EH (cell line): ENCODE measurements at regions not wholly inside any gene's neighbourhood (a gene's known extent, or its start where the extent isn't known, plus 50 kb on each side); places are given as distances from the start of the nearest gene placed in this dataset.
"Not testable (repeated sequence)": the region's sequence is repeated elsewhere in the genome, so short reads cannot be mapped to it uniquely, and the experiment has no call there.

Source experiments
- DNase-seq: peaks from one replicate; pipeline ENCODE4 v3.0.0-alpha.2; 2015; ENCODE audit warnings: low read depth

GRCh38 chr2:195466427-195466826 is 190.6 kb upstream of the SLC39A10 start:
- no peak for DNase-seq

- DNase-seq: no peak
These were observed 196.0 kb upstream of the SLC39A10 start for GRCh38 chr2:195461010-195461409.

GRCh38 chr2:195458936-195459335 is 198.1 kb upstream of the SLC39A10 start:
- DNase-seq: peak; percentile 13

DNA sequence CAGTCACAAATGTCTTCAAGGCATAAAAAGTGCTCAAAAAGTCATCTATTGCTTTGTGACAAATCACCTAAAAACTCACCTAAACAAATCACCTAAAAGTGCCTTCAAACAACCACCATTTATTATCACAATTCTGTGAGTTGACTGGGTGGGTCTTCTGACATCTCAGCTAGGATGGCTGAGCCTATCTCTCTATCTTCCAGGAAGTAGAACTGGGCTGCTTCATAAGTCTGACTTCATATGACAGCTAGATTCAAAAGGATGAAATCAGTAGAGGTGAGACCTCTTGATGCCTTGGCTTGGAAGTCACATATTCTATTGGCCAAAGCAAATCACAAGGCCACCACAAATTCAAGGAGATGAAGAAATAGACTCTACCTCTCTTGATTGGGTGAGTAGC is 199.2 kb upstream of the SLC39A10 start:
- DNase-seq: no peak

DNA sequence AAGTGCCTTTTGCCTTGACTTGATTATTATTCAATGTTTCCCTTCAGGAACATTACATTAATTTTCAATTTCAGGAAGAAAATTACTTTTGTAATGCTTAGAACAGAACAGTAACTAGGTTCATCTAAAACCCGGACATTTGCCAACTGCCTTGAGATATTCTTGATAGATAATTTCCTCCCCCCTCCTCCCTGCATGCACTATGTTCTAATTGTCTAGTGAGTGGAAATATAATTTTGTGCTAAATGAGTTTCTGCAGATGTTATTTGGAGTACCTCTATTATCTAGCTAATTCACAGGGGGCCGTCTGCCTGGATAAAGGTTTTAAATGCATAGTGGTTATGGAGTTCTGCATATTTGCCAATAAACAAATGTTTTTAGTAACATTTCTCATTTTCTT is 200.3 kb upstream of the SLC39A10 start:
- DNase-seq: no peak

DNA sequence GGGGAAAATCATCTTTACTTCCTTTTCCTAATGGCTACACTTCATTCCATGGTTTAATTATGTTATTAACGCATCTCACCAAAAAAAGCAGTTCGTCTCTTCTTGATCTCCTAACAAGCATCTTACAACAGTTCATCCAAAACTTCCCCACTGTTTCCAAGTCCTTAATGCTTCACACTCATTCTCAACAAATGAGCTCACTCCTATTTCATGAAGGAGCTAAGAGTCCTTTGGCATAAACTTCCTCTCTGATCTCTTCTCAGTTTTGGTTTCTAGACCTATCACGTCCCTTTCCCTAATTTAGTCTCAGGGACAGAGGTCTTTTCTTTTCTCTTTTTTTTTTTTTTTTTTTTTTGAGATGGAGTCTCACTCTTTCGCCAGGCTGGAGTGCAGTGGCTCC is 205.9 kb upstream of the SLC39A10 start:
- peak; percentile 22 for DNase-seq

GRCh38 chr2:195450552-195451113 is 206.4 kb upstream of the SLC39A10 start:
- no peak for DNase-seq

DNA sequence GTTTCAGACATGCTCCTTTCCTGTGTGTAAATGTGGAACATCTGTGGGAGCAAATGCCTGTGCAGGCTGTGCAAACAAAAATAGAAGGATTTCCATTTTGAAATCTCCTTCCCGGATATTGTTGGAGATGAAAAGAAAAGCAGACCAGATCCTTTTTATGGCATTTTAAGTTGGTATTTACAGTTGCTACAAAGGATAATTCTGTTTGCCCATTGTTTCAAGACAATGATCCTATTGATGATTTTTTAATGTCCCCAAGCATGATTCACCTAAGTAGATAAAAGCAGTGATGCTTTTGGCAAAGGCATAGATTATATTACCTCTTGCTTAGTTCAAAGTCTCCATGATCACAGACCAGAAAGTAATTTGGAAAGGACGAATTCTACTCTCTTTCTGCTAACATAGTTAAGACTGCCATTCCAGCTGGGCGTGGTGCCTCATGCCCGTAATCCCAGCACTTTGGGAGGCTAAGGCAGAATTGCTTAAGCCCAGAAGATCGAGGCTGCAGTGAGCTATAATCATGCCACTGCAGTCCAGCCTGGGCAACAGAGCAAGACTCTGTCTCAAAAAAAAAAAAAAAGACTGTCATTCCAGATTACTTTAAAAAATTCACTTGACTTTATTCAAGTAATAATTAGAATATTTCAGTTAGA is 209.6 kb upstream of the SLC39A10 start:
- DNase-seq: no peak

- DNase-seq: peak; percentile 62
These were observed 211.4 kb upstream of the SLC39A10 start for GRCh38 chr2:195445639-195446038.

- peak; percentile 13 for DNase-seq
These were observed 213.1 kb upstream of the SLC39A10 start for GRCh38 chr2:195443926-195444325.

GRCh38 chr2:195442458-195443175 is 214.4 kb upstream of the SLC39A10 start:
- DNase-seq: no peak

GRCh38 chr2:195438692-195439091 is 218.3 kb upstream of the SLC39A10 start:
- DNase-seq: no peak

DNA sequence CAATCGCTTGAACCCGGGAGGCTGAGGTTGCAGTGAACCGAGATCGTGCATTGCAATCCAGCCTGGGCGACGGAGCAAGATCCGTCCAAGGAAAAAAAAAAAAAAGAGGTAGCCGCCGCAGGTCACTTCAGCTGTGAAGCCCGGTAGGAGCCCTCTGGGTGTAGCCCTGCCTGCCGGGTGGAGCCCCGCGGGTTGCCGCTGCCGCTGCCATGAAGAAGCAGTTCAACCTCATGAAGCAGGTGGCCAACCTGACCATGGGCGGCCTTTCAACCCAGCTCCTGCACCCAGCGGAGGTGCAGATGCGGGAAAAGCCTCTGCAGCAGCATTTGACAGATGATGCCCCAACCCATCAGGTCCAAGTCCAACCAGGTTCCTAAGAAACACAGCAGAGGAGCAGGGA is 219.5 kb upstream of the SLC39A10 start:
- DNase-seq: no peak

- DNase-seq: no peak
These were observed 222.7 kb upstream of the SLC39A10 start for GRCh38 chr2:195434346-195434745.

GRCh38 chr2:195433729-195434128 is 223.3 kb upstream of the SLC39A10 start:
- not testable (repeated sequence) for DNase-seq

DNA sequence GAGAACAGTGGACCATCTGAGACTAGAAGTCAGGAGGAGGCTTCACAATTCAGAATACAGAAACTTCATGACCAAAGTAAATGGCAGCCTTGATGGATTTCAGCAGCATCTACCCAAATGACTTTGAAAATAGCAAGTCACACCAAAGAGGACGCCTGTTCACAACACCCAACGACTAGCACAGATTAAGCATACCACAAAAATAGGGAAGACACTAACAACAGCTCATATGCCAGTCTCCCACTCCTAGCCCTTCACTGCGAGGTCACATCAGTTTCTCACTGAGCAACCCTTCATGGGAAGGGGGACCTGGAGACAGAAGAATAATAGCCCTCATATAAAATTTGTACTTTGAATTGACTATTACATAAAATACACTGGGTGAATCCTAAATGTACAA is 228.4 kb upstream of the SLC39A10 start:
- no peak for DNase-seq

- no peak for DNase-seq
These were observed 231.7 kb upstream of the SLC39A10 start for GRCh38 chr2:195425328-195425727.

DNA sequence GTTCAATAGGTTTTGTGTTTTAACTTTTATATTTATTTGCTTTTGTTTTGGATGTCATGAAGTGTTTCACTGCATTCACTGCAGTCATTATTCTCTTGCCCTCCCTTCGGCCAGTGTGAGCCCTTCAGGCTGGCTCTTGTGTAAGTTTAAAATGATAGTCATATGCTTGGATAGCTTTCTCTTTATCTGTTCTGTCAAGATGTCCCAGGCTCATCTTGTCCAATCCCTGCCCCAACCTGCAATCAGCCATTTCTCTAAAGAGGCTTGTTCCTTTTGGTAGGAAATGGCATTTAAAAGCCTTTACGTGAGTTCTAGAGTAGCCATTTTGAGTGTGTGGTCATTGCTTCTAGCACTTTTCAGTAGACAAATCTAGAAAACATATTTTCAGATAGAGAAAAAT is 238.0 kb upstream of the SLC39A10 start:
- DNase-seq: no peak

DNA sequence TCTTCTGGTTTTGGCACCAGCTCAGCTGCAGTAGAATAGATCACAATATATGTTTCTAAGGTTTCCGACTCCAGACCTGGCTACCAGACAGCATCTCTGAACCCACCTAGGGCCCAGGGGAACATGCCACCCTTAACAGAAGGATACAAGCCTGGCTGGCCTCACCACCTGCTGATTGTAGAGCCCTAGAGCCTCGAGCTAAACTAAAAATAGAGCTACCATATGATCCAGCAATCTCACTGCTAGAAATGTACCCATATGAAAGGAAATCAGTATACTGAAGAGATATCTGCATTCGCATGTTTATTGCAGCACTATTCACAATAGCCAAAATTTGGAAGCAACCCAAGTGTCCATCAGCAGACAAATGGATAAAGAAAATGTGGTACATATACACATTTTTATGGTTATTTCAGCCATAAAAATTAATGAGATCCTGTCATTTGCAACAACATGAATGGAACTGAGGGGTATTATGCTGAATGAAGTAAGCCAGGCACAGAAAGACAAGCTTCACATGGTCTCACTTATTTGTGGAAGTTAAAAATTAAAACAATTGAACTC is 242.4 kb upstream of the SLC39A10 start:
- peak; percentile 2 for DNase-seq

- no peak for DNase-seq
These were observed 243.1 kb upstream of the SLC39A10 start for GRCh38 chr2:195413944-195414343.

- peak; percentile 1 for DNase-seq
These were observed 243.6 kb upstream of the SLC39A10 start for GRCh38 chr2:195413422-195413821.

- peak; percentile 95 for DNase-seq
These were observed 245.8 kb upstream of the SLC39A10 start for GRCh38 chr2:195411219-195411687.

- DNase-seq: no peak
These were observed 246.9 kb upstream of the SLC39A10 start for GRCh38 chr2:195410074-195410671.
